Stimulated activated CD8-positive, alpha-beta memory T cell treated with anti-CD3 and anti-CD28 coated beads, Interleukin-4, amount 100 ng/mL, for 48 hours (primary cell): ENCODE measurements at regions not wholly inside any gene's neighbourhood (a gene's known extent, or its start where the extent isn't known, plus 50 kb on each side); places are given as distances from the start of the nearest gene placed in this dataset.
"Not testable (repeated sequence)": the region's sequence is repeated elsewhere in the genome, so short reads cannot be mapped to it uniquely, and the experiment has no call there.

Experiments used
- DNase-seq: peaks from one replicate; pipeline ENCODE4 v3.0.0-alpha.2; 2020

- not testable (repeated sequence) for DNase-seq
Measured at GRCh38 chr1:145191272-145191675, 50.7 kb downstream of the PPIAL4D start.

- DNase-seq = not testable (repeated sequence)
Measured at GRCh38 chr1:145189543-145190030, 52.4 kb downstream of the PPIAL4D start.

GRCh38 chr1:145188869-145189542 is 53.0 kb downstream of the PPIAL4D start:
- not testable (repeated sequence) for DNase-seq

- DNase-seq = not testable (repeated sequence)
Measured at GRCh38 chr1:145182606-145183413, 59.2 kb downstream of the PPIAL4D start.

GRCh38 chr1:145176285-145176925 is 65.6 kb downstream of the PPIAL4D start:
- peak; percentile 35 for DNase-seq

- DNase-seq = not testable (repeated sequence)
Measured at GRCh38 chr1:145174377-145174776, 67.6 kb downstream of the PPIAL4D start.

GRCh38 chr1:145168220-145168848 is 72.6 kb downstream of the FAM72D start:
- DNase-seq = not testable (repeated sequence)

GRCh38 chr1:145164360-145164759 is 68.6 kb downstream of the FAM72D start:
- not testable (repeated sequence) for DNase-seq
